ENCODE measurements at regions not wholly inside any gene's neighbourhood (a gene's known extent, or its start where the extent isn't known, plus 50 kb on each side); places are given as distances from the start of the nearest gene placed in this dataset.
"Not testable (repeated sequence)": the region's sequence is repeated elsewhere in the genome, so short reads cannot be mapped to it uniquely, and the experiment has no call there.

GRCh38 chr4:152193059-152193458 is 342.8 kb downstream of the FBXW7 start:
- DNase-seq: no peak

- no peak for DNase-seq
Measured at GRCh38 chr4:152190907-152191306, 345.0 kb downstream of the FBXW7 start.

DNA sequence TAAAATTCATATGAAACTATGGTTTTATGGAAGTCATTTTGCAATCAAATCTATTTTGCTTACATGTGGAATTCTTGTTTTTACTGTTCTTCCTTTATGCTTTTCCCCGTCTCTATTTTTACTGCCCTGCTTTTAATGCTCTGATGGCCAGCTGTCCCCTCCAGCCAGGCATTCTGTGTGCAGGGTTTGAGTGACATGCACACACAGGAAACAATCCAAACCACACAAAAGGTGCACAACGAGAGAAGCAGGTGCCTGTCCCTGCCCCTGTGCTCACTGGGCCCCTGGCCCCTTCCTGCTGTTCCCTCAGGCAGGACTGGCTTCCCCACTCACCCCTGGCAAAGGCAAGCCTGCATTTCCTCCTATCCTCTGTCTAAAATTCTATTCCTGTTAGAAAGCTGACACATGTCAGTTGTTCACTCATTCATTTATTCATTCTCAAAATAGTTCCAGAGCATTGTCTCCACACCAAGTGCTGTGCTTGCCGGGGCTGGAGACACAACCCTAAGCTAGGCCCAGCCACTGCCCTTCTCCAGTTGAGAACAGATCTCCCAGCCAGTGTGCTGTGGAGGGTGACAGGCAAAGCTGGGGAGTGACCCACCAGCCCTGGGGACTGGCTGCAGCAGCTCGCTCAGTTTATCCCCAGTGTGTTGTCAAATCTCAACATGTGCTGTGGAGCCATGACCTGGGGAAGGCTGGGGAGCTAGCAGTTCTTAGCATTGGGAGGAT is 346.3 kb downstream of the FBXW7 start:
- no peak for DNase-seq

DNA sequence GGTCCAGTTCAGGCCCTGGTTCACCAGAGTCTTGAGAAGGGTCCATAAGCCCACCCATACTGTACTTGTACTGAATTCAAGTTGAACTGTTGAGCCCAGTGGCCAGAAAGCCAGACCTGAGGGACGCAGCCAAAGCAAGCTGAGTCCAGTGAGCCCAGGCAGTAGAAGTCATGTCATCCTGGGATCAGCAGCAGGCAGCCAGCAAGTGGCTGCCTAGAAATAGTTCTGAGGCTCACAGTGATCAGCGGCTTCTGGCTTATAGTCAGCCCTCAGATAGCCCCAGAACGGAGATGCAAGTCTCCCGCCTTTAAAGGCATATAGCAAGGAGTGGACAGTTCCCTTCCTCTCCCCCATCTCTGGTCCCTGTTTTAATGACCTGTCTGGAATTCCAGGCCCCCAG is 347.1 kb downstream of the FBXW7 start:
- DNase-seq: no peak

DNA sequence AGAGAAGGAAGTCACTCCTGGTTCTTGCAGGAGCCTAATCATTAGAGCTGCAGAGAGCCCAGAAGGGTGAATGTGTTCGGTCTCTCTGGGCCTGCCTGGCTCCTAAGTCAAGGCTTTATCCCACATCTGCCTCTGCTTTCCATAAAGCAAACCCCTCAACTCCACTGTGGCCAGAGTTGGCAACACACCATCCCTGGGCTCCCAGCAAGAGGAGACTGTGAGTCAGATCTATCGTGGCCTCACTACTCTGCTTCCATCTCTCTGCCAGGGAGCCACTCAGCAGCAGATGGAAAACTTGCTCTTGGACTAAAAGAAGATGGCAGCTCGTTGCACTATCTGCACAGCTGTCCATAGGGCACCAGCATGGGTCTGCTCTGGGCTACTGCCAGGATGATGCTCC is 348.2 kb downstream of the FBXW7 start:
- DNase-seq: no peak

- no peak for DNase-seq
Measured at GRCh38 chr4:152185786-152186550, 349.9 kb downstream of the FBXW7 start.

- DNase-seq: no peak
Measured at GRCh38 chr4:152181150-152181549, 354.7 kb downstream of the FBXW7 start.

- no peak for DNase-seq
Measured at GRCh38 chr4:152180369-152180768, 355.5 kb downstream of the FBXW7 start.

DNA sequence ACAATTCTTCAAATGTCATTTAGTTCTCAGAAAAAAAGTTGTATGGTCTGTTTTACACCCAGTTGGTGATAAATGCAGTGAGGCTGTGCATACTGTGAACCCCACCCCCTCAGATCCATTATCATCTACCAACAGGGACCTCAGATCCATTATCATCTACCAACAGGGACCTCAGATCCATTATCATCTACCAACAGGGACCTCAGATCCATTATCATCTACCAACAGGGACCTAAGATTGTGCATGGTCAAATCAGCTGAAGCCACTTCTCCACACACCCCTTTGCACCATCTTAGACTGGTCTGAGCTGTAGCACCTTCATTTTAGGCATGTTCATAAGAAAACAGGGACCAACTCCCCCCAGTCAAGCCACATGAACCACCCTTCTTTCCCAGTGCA is 358.4 kb downstream of the FBXW7 start:
- DNase-seq: not testable (repeated sequence)

DNA sequence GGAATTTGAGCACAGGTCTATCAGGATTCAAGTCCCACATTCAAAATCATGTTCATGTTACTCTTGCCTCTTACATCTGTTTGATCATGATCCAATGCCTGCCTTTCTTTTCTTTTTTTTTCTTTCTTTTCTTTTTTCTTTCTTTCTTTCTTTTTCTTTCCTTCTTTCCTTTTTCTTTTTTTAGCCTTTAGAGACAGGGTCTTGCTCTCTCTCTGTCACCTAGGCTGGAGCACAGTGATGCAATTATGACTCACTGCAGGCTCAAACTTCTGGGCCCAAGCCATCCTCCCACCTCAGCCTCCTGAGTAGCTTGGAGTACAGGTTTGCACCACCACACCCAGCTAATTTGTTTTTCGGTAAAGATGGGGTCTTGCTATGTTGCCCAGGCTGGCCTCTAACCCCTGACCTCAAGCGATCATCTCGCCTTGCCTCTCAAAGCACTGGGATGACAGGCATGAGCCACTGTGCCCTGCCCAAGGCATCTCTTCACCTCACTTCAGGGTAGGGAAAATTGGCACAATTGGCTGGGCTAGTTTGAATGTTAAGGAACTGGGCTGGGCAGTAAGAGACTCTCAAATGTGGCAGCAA is 359.2 kb downstream of the FBXW7 start:
- no peak for DNase-seq

DNA sequence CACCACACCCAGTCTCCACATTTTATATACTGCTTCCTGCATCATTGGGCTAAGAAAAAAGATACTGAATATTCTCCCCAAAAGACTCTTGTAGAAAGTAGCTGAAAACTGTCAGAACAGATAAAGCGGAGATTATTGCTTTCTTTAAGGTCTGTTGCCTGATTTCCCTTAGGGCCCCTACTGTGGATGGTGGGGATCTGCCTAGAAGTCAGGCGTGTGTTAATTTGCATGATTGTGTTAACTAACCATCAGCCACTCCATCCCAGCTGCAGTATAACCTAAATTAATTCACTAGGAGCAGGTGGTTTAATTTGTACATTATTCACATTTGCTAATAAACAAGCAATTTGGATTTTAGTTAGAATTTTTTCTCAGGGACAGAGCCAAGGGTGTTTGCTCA is 360.3 kb downstream of the FBXW7 start:
- DNase-seq: no peak

GRCh38 chr4:152172146-152172545 is 363.7 kb downstream of the FBXW7 start:
- DNase-seq: no peak

GRCh38 chr4:152171556-152171955 is 364.3 kb downstream of the FBXW7 start:
- DNase-seq: no peak

DNA sequence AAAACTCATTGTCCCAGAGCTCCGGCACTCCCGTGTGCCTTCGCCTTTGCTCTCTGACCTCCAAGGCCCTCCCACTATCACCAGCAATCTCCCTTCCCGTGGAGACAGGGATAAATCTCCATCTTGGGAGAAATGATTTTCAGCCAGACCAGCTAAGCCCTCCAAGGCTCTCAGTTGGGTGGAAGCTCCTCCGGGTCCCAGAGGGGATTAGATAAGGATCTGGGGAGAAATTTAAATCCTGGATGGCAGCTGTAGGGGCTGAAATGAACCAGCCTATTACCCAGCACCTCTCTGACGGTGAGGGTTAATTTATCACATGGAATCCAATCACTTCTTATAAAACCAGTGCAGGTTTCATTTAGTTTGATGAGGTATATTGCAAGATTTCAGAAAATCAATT is 366.2 kb downstream of the FBXW7 start:
- no peak for DNase-seq

- DNase-seq: no peak
Measured at GRCh38 chr4:152168987-152169616, 366.8 kb downstream of the FBXW7 start.

GRCh38 chr4:152166567-152166966 is 369.3 kb downstream of the FBXW7 start:
- peak; percentile 13 for DNase-seq

GRCh38 chr4:152165846-152166245 is 370.0 kb downstream of the FBXW7 start:
- DNase-seq: no peak

- no peak for DNase-seq
Measured at GRCh38 chr4:152165146-152165545, 370.7 kb downstream of the FBXW7 start.

DNA sequence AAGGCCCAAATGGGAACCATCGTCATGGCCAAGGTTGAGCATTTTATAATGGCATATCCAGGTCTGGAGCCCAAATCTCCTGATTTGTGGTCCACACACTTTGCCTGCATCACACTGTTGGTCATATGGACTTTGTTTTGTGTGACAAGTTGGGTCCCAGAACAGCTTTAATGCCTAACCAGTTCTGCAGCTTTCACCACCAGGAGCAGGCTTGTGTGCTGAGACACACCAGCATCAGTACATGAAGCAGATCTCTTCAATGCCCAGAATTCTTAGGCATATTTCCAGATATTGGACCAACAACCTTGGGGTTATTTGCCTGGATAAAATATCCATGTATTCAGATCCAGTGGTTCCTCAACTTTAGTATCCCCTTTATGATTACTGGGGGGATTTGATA is 371.3 kb downstream of the FBXW7 start:
- no peak for DNase-seq

DNA sequence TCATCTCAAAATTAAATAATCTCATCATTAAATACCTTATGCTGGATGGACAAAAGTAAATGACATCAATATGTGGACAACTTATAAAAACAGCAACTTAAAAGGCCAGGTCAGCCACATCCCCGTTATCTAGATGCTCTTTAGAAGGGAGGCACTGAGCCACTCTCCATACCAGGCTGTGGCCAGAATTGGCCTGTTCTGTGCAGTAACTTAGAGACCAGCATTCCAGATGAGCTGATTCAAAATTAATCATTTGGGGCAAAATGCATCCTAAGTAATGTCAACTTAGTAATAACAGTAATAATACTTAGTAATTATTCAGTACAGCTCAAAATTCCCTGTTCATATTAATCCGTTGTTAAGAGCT is 373.6 kb downstream of the FBXW7 start:
- DNase-seq: no peak

GRCh38 chr4:152161676-152162330 is 374.1 kb downstream of the FBXW7 start:
- no peak for DNase-seq

GRCh38 chr4:152160225-152160800 is 375.6 kb downstream of the FBXW7 start:
- DNase-seq: no peak

All from right kidney (tissue), 1 donor.